H1 (cell line): ENCODE measurements at regions not wholly inside any gene's neighbourhood (a gene's known extent, or its start where the extent isn't known, plus 50 kb on each side); places are given as distances from the start of the nearest gene placed in this dataset.
"Not testable (repeated sequence)": the region's sequence is repeated elsewhere in the genome, so short reads cannot be mapped to it uniquely, and the experiment has no call there.

Source experiments
- CTCF ChIA-PET: fragments of 300-600 bp; sonication (Branson Sonifier 250); formaldehyde crosslinking; loops from one replicate; lab custom pipeline; 2021; ENCODE audit not compliant: partially characterized antibody; lab: Charles Lee
- POLR2A ChIA-PET: fragments of 300-600 bp; sonication (Branson Sonifier 250); formaldehyde crosslinking; loops from one replicate; lab custom pipeline; 2021; ENCODE audit warnings: inconsistent platforms; ENCODE audit not compliant: partially characterized antibody; lab: Charles Lee
- DNase-seq, 2 experiments: peaks; one replicate each; pipeline versions ENCODE4 v3.0.0 to v3.0.0-alpha.2; 2010 to 2022; ENCODE audit warnings: low spot score in 2 of 2, low read depth in 1 of 2, mixed read lengths in 1 of 2
- FAIRE-seq: peaks from 2 replicates; lab custom pipeline; 2011; peaks lifted over from hg19 to GRCh38; lab: Jason Lieb, UNC
- H2AFZ ChIP-seq: 2 replicates; pipeline ENCODE4 v1.8.1; 2012; ENCODE audit warnings: low read length, inconsistent platforms
- H2AK5ac ChIP-seq: 2 replicates; pipeline ENCODE4 v1.6.1; 2013; ENCODE audit warnings: low read depth, low read length
- H2BK120ac ChIP-seq: replicated peaks from 2 replicates; pipeline ENCODE3; 2013; ENCODE audit warnings: low read depth, low read length, inconsistent platforms
- H2BK12ac ChIP-seq: 2 replicates; pipeline ENCODE4 v1.6.1; 2013; ENCODE audit warnings: low read depth, low read length
- H2BK15ac ChIP-seq: 2 replicates; pipeline ENCODE4 v1.6.1; 2013; ENCODE audit warnings: low read length
- H2BK20ac ChIP-seq: 2 replicates; pipeline ENCODE4 v1.6.1; 2013; ENCODE audit warnings: low read length
- H2BK5ac ChIP-seq: 2 replicates; pipeline ENCODE4 v1.6.1; 2013; ENCODE audit warnings: low read depth, low read length
- H3K14ac ChIP-seq: 2 replicates; pipeline ENCODE4 v1.6.1; 2013; ENCODE audit warnings: inconsistent platforms; ENCODE audit not compliant: insufficient read length
- H3K18ac ChIP-seq: 2 replicates; pipeline ENCODE4 v1.6.1; 2013; ENCODE audit warnings: low read length; ENCODE audit errors: extremely low read depth
- H3K23ac ChIP-seq: 2 replicates; pipeline ENCODE4 v1.6.1; 2013; ENCODE audit warnings: inconsistent platforms; ENCODE audit not compliant: insufficient read length
- H3K23me2 ChIP-seq: 2 replicates; pipeline ENCODE4 v1.6.1; 2013; ENCODE audit warnings: low read depth, low read length
- H3K27ac ChIP-seq: 2 replicates; pipeline ENCODE4 v1.6.1; 2011; ENCODE audit warnings: low read depth, low read length, inconsistent platforms
- H3K27me3 ChIP-seq, 4 experiments: replicated peaks in 1 of 4; 1 replicate in 1 of 4; 2 replicates in 3 of 4; pipeline versions ENCODE4 v1.6.1 to v1.8.1; 2011 to 2013; ENCODE audit warnings: low read length in 3 of 4, mild to moderate bottlenecking in 3 of 4, inconsistent platforms in 2 of 4, mixed read lengths in 2 of 4, moderate library complexity in 1 of 4; ENCODE audit not compliant: control insufficient read depth in 3 of 4, insufficient read depth in 3 of 4; ENCODE audit errors: extremely low read depth in 1 of 4
- H3K36me3 ChIP-seq, 4 experiments: 2 replicates each; pipeline versions ENCODE4 v1.6.1 to v1.8.1; 2011 to 2013; ENCODE audit warnings: mild to moderate bottlenecking in 4 of 4, low read length in 3 of 4, moderate library complexity in 2 of 4, control low read depth in 1 of 4, inconsistent platforms in 1 of 4; ENCODE audit not compliant: insufficient read depth in 4 of 4, control insufficient read depth in 2 of 4
- H3K4ac ChIP-seq: replicated peaks from 2 replicates; pipeline ENCODE3; 2013; ENCODE audit warnings: low read length, low read depth, mixed read lengths, inconsistent platforms; ENCODE audit not compliant: insufficient read length
- H3K4me1 ChIP-seq, 4 experiments: replicated peaks in 1 of 4; 1 replicate in 1 of 4; 2 replicates in 3 of 4; pipeline versions ENCODE4 v1.6.1 to v1.8.1; 2011 to 2013; ENCODE audit warnings: low read length in 3 of 4, inconsistent platforms in 2 of 4, mixed read lengths in 1 of 4; ENCODE audit not compliant: insufficient read depth in 4 of 4, control insufficient read depth in 3 of 4
- H3K4me2 ChIP-seq, 2 experiments: 2 replicates each; pipeline versions ENCODE4 v1.6.1 to v1.8.1; 2011 to 2013; ENCODE audit warnings: low read depth in 2 of 2, low read length in 2 of 2, control low read depth in 1 of 2, inconsistent platforms in 1 of 2, mild to moderate bottlenecking in 1 of 2; ENCODE audit not compliant: insufficient read depth in 1 of 2
- H3K4me3 ChIP-seq, 4 experiments: fragments of 200-600, 300-600 bp in 1 of 4; sonication (generic), shearing (Covaris generic), sonication (Bioruptor Twin) in 1 of 4; 2 replicates each; pipeline versions ENCODE4 v1.5.1 to v1.8.1; 2011 to 2016; ENCODE audit warnings: low read length in 4 of 4, low read depth in 3 of 4, control low read depth in 2 of 4, inconsistent platforms in 2 of 4, mild to moderate bottlenecking in 2 of 4, mixed read lengths in 1 of 4, moderate library complexity in 1 of 4; ENCODE audit not compliant: insufficient read depth in 2 of 4; ENCODE audit errors: extremely low read depth in 1 of 4
- H3K56ac ChIP-seq: replicated peaks from 2 replicates; pipeline ENCODE3; 2013; ENCODE audit warnings: low read depth, mild to moderate bottlenecking, mixed read lengths, low read length, inconsistent platforms; ENCODE audit not compliant: insufficient read length
- H3K79me1 ChIP-seq: 2 replicates; pipeline ENCODE4 v1.6.1; 2013; ENCODE audit warnings: low read depth, low read length, control low read depth
- H3K79me2 ChIP-seq, 2 experiments: 2 replicates each; pipeline versions ENCODE4 v1.6.1 to v1.8.1; 2012 to 2013; ENCODE audit warnings: low read length in 2 of 2, mild to moderate bottlenecking in 2 of 2, inconsistent platforms in 1 of 2; ENCODE audit not compliant: insufficient read depth in 2 of 2, control insufficient read depth in 1 of 2
- H3K9ac ChIP-seq, 4 experiments: replicated peaks in 1 of 4; 1 replicate in 1 of 4; 2 replicates in 3 of 4; pipeline versions ENCODE4 v1.6.1 to v1.8.1; 2011 to 2013; ENCODE audit warnings: low read depth in 3 of 4, low read length in 3 of 4, control low read depth in 2 of 4, mild to moderate bottlenecking in 2 of 4, moderate library complexity in 2 of 4, inconsistent platforms in 1 of 4; ENCODE audit errors: extremely low read depth in 1 of 4
- H3K9me3 ChIP-seq, 2 experiments: 2 replicates each; pipeline versions ENCODE4 v1.6.1 to v1.8.1; 2012 to 2013; ENCODE audit warnings: mild to moderate bottlenecking in 2 of 2, moderate library complexity in 2 of 2, control low read depth in 1 of 2, inconsistent platforms in 1 of 2, low read depth in 1 of 2, low read length in 1 of 2, mixed read lengths in 1 of 2; ENCODE audit not compliant: insufficient read depth in 2 of 2
- H4K20me1 ChIP-seq, 2 experiments: replicated peaks in 1 of 2; 2 replicates each; pipeline versions ENCODE3 to v1.8.1; 2011 to 2013; ENCODE audit warnings: inconsistent platforms in 2 of 2, low read length in 2 of 2, mild to moderate bottlenecking in 1 of 2; ENCODE audit not compliant: insufficient read depth in 2 of 2, control insufficient read depth in 1 of 2
- H4K5ac ChIP-seq: 2 replicates; pipeline ENCODE4 v1.6.1; 2013; ENCODE audit warnings: low read length, low read depth, mixed read lengths, inconsistent platforms; ENCODE audit not compliant: insufficient read length
- H4K8ac ChIP-seq: 2 replicates; pipeline ENCODE4 v1.8.0; 2013; ENCODE audit warnings: mild to moderate bottlenecking, moderate library complexity, low read length, inconsistent platforms; ENCODE audit not compliant: insufficient read depth; ENCODE audit errors: extremely low read depth
- H4K91ac ChIP-seq: replicated peaks from 2 replicates; pipeline ENCODE3; 2013; ENCODE audit warnings: low read length, mixed read lengths, inconsistent platforms; ENCODE audit not compliant: insufficient read length
- WGBS, 2 experiments: shearing (Covaris generic) in 1 of 2; methylation state at CpG; one replicate each; pipeline versions ENCODE4 v1.1.6 to v1.1.7; 2013 to 2015; ENCODE audit warnings: low lambda C conversion rate in 2 of 2, mixed read lengths in 2 of 2, inconsistent platforms in 1 of 2, low coverage in 1 of 2, missing lambda C conversion rate in 1 of 2; ENCODE audit not compliant: insufficient replicate concordance in 2 of 2, insufficient coverage in 1 of 2, insufficient read length in 1 of 2; ENCODE audit errors: extremely low coverage in 1 of 2, missing lambda C conversion rate in 1 of 2; 5-methylcytosine and 5-hydroxymethylcytosine counted together

DNA sequence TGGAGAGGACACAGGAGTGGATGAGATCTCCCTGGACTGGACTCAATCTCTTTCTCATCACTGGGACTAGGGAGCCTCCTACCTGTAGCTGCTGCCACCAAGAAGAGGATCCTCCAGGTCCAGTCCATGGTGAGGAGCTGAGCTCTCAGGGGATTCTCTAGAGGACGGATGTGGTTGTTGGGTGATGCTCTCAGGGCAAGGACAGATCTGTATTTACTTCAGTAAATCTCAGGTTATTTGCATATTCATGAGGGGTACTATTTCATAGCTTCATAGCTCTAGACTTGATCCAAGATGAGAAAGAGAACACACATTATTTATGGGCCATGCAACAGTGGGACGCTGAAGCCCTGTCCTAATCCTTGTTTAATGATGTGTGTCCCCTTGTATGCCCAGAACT, 80.4 kb downstream of the OR4M2 start:
- H4K8ac ChIP-seq, H3K4me1 ChIP-seq, H3K4me2 ChIP-seq, H4K91ac ChIP-seq, POLR2A ChIA-PET, H3K36me3 ChIP-seq, H2BK120ac ChIP-seq, H3K4me3 ChIP-seq, H3K4ac ChIP-seq, H3K18ac ChIP-seq, CTCF ChIA-PET, H2AFZ ChIP-seq, H3K23me2 ChIP-seq, H3K79me2 ChIP-seq, H3K27ac ChIP-seq, H3K23ac ChIP-seq, H4K5ac ChIP-seq, H2BK20ac ChIP-seq, FAIRE-seq, H3K14ac ChIP-seq, H3K79me1 ChIP-seq, DNase-seq, H3K56ac ChIP-seq, H3K27me3 ChIP-seq, H2BK12ac ChIP-seq, H3K9me3 ChIP-seq, H4K20me1 ChIP-seq, H3K9ac ChIP-seq, H2AK5ac ChIP-seq, H2BK5ac ChIP-seq, H2BK15ac ChIP-seq: not testable (repeated sequence)
- WGBS, 2 experiments: no CpG with 5 or more reads among the region's 2 CpGs

- H4K8ac ChIP-seq, H2BK12ac ChIP-seq, H4K20me1 ChIP-seq, H3K4me1 ChIP-seq, H2BK120ac ChIP-seq, H3K4ac ChIP-seq, H3K14ac ChIP-seq, H3K18ac ChIP-seq, H3K4me2 ChIP-seq, H3K9me3 ChIP-seq, CTCF ChIA-PET, H2AFZ ChIP-seq, H3K23me2 ChIP-seq, POLR2A ChIA-PET, H4K5ac ChIP-seq, H3K79me1 ChIP-seq, H3K23ac ChIP-seq, H3K9ac ChIP-seq, H3K4me3 ChIP-seq, H2BK20ac ChIP-seq, H4K91ac ChIP-seq, H3K79me2 ChIP-seq, H2BK5ac ChIP-seq, H3K27me3 ChIP-seq, H2BK15ac ChIP-seq, H2AK5ac ChIP-seq, H3K56ac ChIP-seq, H3K27ac ChIP-seq, FAIRE-seq, H3K36me3 ChIP-seq, DNase-seq: not testable (repeated sequence)
- no CpG with 5 or more reads among the region's 4 CpGs for WGBS, 2 experiments
Measured at GRCh38 chr15:22161398-22161797, 81.1 kb downstream of the OR4M2 start.
